H54 (cell line): ENCODE measurements at regions not wholly inside any gene's neighbourhood (a gene's known extent, or its start where the extent isn't known, plus 50 kb on each side); places are given as distances from the start of the nearest gene placed in this dataset.
"Not testable (repeated sequence)": the region's sequence is repeated elsewhere in the genome, so short reads cannot be mapped to it uniquely, and the experiment has no call there.

Source experiments
- DNase-seq: peaks from one replicate; pipeline ENCODE4 v3.0.0; 2011; ENCODE audit warnings: low spot score, mixed read lengths; ENCODE audit not compliant: insufficient read length
- FAIRE-seq: peaks from 3 replicates; lab custom pipeline; 2011; peaks lifted over from hg19 to GRCh38; lab: Jason Lieb, UNC
- POLR2A ChIP-seq: IDR thresholded peaks from 2 replicates; pipeline ENCODE4 v1.6.1; 2011; ENCODE audit warnings: low read depth, mild to moderate bottlenecking, low read length

DNA sequence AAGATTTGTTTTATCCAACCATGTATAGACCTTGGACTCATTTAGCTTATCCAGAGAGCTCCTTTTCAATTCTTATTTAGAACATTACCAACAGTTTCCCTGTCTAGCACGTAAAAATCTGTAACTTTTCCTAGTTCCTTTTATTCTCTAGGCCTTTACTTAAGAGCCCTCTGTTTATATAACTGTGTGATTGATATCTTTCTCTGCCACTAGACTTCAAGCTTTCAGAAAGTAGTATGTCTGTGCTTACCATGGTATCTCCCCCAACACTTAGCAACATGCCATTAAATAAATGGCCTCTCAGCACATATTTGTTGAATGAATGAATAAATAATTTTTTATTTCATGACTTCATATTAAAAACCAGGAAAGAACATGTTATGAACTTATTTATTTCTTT lies 209.4 kb downstream of the PTPRC start:
- no peak for FAIRE-seq
- DNase-seq: no peak
- TF ChIP-seq POLR2A: no peak

GRCh38 chr1:198848649-198849048 lies 209.8 kb downstream of the PTPRC start:
- no peak for FAIRE-seq

GRCh38 chr1:198849093-198849492 lies 210.3 kb downstream of the PTPRC start:
- DNase-seq: no peak
- no peak for FAIRE-seq
- no peak for TF ChIP-seq POLR2A

More at GRCh38 chr1:198848649-198849048, 209.8 kb downstream of the PTPRC start:
- DNase-seq: no peak
- TF ChIP-seq POLR2A: no peak

- no peak for DNase-seq
- no peak for FAIRE-seq
- TF ChIP-seq POLR2A: no peak
Measured at GRCh38 chr1:198850196-198850595, 211.4 kb downstream of the PTPRC start.

- not testable (repeated sequence) for FAIRE-seq, DNase-seq
Measured at GRCh38 chr1:198850966-198851365, 212.1 kb downstream of the PTPRC start.

- FAIRE-seq (no peak), DNase-seq (no peak)
- no peak for TF ChIP-seq POLR2A
Measured at GRCh38 chr1:198856601-198857000, 217.8 kb downstream of the PTPRC start.

DNA sequence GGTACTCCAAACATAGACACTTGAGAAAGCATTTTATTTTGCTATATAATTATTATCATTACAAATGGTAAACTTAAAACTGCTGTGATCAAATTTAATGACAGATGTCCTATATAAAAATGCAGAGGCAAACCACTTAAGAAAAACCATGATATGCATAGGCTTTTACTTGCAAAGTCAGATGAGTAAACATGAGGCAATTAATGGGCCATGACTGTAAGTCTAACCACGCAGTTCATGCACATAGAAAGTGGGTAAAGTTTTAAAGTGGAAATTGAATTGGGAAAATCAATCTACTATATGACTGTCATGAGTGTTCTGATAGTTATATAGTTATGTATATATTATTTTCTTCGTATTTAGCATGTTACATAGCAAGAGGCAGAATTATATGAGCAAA lies 219.2 kb downstream of the PTPRC start:
- no peak for DNase-seq
- TF ChIP-seq POLR2A: no peak
- FAIRE-seq: no peak

GRCh38 chr1:198860371-198860770 lies 221.5 kb downstream of the PTPRC start:
- DNase-seq (no peak), FAIRE-seq (no peak)
- TF ChIP-seq POLR2A: no peak

- no peak for DNase-seq
- FAIRE-seq: no peak
- no peak for TF ChIP-seq POLR2A
Measured at GRCh38 chr1:198861636-198862035, 222.8 kb downstream of the PTPRC start.

DNA sequence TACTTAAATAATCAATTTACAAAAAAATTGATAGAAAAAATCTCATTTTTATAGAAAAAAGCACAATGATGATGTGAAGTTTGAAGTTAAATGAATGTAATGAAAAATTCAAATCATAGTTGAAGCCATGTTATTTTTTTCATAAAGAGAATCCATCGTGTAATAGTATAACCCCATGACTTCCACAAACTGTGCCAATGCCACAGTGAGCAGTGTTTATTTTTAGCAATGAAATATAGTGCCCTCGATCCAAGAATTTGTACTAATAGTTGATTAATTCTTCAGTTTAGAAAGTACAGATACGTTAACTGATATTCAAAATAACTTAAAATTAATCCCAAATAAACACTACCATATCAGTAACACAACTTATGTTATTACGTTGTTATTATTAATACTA lies 225.9 kb downstream of the PTPRC start:
- no peak for TF ChIP-seq POLR2A
- FAIRE-seq (no peak), DNase-seq (no peak)

GRCh38 chr1:198865319-198865718 lies 226.5 kb downstream of the PTPRC start:
- FAIRE-seq: no peak
- TF ChIP-seq POLR2A: no peak
- DNase-seq: no peak

GRCh38 chr1:198867182-198867581 lies 228.3 kb downstream of the PTPRC start:
- no peak for DNase-seq

DNA sequence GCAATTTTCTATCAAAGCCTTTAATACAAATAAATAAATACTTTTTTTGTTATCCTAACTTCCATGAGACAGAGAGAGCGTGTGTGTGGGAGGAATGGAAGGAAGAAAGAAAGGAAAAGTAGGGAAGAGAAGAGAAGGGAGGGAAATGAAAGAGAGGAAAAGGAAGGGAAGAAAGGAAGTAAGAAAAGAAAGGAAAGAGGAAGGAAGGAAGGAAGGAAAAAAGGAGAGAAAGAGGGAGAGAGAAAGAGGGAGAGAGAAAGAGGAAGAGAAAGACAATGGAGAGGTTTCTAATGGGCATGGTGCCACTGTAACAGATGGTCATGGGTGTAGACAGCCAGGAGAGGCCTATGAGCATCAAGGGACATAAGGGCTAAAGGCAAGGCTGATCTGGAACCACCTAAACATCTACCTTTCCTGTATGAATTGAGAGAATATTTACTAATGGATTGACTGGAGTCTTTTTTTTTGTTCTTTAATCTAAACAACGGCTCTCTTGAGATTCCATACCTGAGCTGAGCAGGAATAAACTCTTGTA lies 234.9 kb downstream of the PTPRC start:
- FAIRE-seq (no peak), DNase-seq (no peak)
- TF ChIP-seq POLR2A: no peak

More at GRCh38 chr1:198867182-198867581, 228.3 kb downstream of the PTPRC start:
- FAIRE-seq: no peak
- no peak for TF ChIP-seq POLR2A

DNA sequence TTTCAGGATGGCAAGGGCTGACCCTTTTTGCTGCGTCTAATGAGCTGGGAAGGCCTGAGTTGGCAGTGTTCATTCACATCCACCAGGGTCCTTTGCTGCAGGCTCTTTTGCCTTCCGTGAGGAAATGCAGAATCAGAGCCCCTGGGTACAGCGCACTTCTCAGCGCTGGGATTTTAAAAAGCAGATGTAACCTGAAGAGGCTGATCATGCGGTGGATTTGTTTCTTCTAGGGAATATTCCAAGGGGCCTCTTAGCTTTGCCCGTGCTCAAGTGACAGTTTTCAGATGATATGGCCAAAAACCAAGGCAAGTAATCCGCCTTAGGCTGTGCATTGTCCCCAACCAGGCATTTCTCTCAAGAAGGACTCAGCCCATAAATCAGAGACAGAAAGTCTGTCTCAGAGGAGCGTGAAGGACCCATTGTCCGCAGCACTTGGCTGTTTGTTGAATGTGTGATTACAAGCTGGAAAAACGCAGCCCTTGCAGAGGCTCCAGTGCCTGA lies 237.6 kb downstream of the PTPRC start:
- no peak for FAIRE-seq
- TF ChIP-seq POLR2A: no peak
- DNase-seq: no peak

DNA sequence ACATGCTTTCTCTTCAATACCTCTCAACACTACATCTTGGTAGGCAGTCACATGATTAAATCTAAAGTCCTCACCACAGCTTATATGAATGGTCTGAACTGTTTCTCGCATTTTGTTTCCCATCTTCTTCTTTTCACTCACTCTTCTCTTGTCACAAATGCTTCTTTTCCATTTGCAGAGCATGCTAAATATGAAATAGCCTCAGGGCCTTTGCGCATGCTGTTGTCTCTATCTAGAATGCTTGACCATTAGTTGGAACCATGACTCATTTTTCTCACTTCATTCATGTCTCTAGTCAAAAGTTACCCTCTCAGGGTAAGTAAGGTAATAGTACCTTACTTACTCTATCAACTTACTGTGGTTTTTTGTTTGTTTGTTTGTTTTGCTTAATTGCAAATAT lies 239.7 kb downstream of the PTPRC start:
- DNase-seq (no peak), FAIRE-seq (no peak)
- TF ChIP-seq POLR2A: no peak
